Heart left ventricle (tissue), 16 donors: ENCODE measurements at regions not wholly inside any gene's neighbourhood (a gene's known extent, or its start where the extent isn't known, plus 50 kb on each side); places are given as distances from the start of the nearest gene placed in this dataset.

Source experiments
- ATAC-seq, 4 donors: fragments of 200-7000 bp; cut with Tn5 transposase; one replicate each; pipeline ENCODE4 v1.9.1; 2020 to 2022; ENCODE audit warnings: moderate library complexity in 4 of 4, mild to moderate bottlenecking in 3 of 4, moderate number of reproducible peaks in 1 of 4
- DNase-seq, 5 donors: peaks; one replicate each; pipeline ENCODE4 v3.0.0-alpha.2; 2020
- H3K27ac ChIP-seq, 12 donors: fragments of 200-600 bp; sonication (generic) in 4 of 12; one replicate each; pipeline versions ENCODE4 v1.5.0 to v1.8.0; 2016 to 2022; ENCODE audit warnings: mild to moderate bottlenecking in 2 of 12
- H3K27me3 ChIP-seq, 9 donors: fragments of 200-600 bp; sonication (generic) in 2 of 9; one replicate each; pipeline versions ENCODE4 v1.5.1 to v1.8.0; 2016 to 2022; ENCODE audit warnings: mild to moderate bottlenecking in 3 of 9
- H3K36me3 ChIP-seq, 9 donors: fragments of 200-600 bp; sonication (generic) in 2 of 9; one replicate each; pipeline versions ENCODE4 v1.5.0 to v1.8.0; 2018 to 2022; ENCODE audit warnings: mild to moderate bottlenecking in 2 of 9
- H3K4me1 ChIP-seq, 12 donors: fragments of 200-600 bp; sonication (generic) in 4 of 12; one replicate each; pipeline versions ENCODE4 v1.5.0 to v1.8.0; 2016 to 2022; ENCODE audit warnings: mild to moderate bottlenecking in 3 of 12
- H3K4me3 ChIP-seq, 12 donors: fragments of 200-600 bp; sonication (generic) in 4 of 12; one replicate each; pipeline versions ENCODE4 v1.5.0 to v1.8.0; 2017 to 2022; ENCODE audit warnings: mild to moderate bottlenecking in 9 of 12, moderate library complexity in 4 of 12
- H3K9me3 ChIP-seq, 12 donors: fragments of 200-600 bp; sonication (generic) in 4 of 12; one replicate each; pipeline versions ENCODE4 v1.5.0 to v1.8.0; 2016 to 2022; ENCODE audit warnings: mild to moderate bottlenecking in 1 of 12
- POLR2A ChIP-seq, 2 donors: fragments of 450-650 bp; IDR thresholded peaks; one replicate each; pipeline ENCODE4 v1.6.1; 2017; ENCODE audit warnings: antibody characterized with exemption in 2 of 2, mild to moderate bottlenecking in 2 of 2, moderate library complexity in 2 of 2
- WGBS, 4 donors: extraction: QIAGEN DNeasy Blood & Tissue Kit in 2 of 4; methylation state at CpG; one replicate each; pipeline versions ENCODE4 v1.1.5 to v1.1.7; 2013 to 2018; 5-methylcytosine and 5-hydroxymethylcytosine counted together
- intact Hi-C, 10 donors: fragments of 100-400 bp; cut with DNase I; formaldehyde crosslinking; loops; one replicate each; pipeline versions ENCODE4 v1.11.1 to v1.14.2; 2022
- TF ChIP-seq, protein P1 (sequence below), 12 donors: fragments of 200-600 bp; sonication (generic) in 4 of 12; IDR thresholded peaks; one replicate each; pipeline versions ENCODE4 v1.5.0 to v1.8.0; 2018 to 2022; ENCODE audit warnings: antibody characterized with exemption in 12 of 12, mild to moderate bottlenecking in 5 of 12
- donor health status: ischemic (EF 13 %, LVEDD 7.1; RV severe dilation, severe dysfunction).
- donor health status: healthy with polysubstance abuse.
- donor health status: DM: no; HTN: yes; CAD: no.
- donor health status: DM: no; HTN: no; CAD: no.
- donor health status: ischemic (EF 25% LVEDD 6.9; RV normal size, moderate dysfunction).
- donor health status: ischemic (EF 25% LVEDD 5.7; RV mildly dilated, moderate dysfunction).
- donor health status: healthy.
- donor health status: DM: yes; HTN: yes; CAD: no.
- donor health status: ischemic (EF 35%, LVEDD 5.7; RV mildly dilated, moderate dysfunction).
- donor health status: nonischemic (EF 11% LVEDD 7.7; RV severe dilation, severe dysfunction).
- donor health status: DM: yes; HTN: yes; CAD: no.
- donor health status: PGD.
- donor health status: ischemic (EF 29% LVEDD 5.4; RV normal size, mild dysfunction).
- donor health status: nonischemic (EF 23%, LVEDD 6.1; RV moderate dilation, normal function).

DNA sequence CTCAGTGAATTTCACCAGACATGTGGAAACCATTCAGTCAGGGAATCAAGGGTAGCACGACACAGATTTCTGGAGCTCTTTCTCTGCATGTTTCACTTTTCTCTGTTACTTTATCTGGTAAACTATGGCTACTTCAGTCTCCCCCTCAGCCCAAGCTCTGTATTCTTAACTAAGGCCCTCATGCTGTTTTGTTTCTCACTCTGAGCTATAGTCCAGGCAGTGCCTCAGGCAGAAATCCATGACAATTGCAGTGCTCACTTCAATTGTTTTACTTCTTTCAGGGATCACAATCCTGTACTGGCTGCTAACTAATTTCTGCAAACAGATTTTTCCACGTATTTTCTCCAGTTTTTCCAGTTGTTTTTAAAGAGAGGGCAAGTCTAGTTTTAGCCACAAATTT, 1599.9 kb upstream of the LRRTM3 start:
- no peak for TF ChIP-seq POLR2A (IDR thresholded peaks at IDR 0.05)
- TF ChIP-seq, protein P1, sequence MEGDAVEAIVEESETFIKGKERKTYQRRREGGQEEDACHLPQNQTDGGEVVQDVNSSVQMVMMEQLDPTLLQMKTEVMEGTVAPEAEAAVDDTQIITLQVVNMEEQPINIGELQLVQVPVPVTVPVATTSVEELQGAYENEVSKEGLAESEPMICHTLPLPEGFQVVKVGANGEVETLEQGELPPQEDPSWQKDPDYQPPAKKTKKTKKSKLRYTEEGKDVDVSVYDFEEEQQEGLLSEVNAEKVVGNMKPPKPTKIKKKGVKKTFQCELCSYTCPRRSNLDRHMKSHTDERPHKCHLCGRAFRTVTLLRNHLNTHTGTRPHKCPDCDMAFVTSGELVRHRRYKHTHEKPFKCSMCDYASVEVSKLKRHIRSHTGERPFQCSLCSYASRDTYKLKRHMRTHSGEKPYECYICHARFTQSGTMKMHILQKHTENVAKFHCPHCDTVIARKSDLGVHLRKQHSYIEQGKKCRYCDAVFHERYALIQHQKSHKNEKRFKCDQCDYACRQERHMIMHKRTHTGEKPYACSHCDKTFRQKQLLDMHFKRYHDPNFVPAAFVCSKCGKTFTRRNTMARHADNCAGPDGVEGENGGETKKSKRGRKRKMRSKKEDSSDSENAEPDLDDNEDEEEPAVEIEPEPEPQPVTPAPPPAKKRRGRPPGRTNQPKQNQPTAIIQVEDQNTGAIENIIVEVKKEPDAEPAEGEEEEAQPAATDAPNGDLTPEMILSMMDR (IDR thresholded peaks at IDR 0.05), result no peak
- WGBS, 4 donors, result 60 to 67% (median 65%) methylated on average over 2 of the region's 2 CpGs
- no peaks in the 10 kb centered on the region for H3K27me3 ChIP-seq
- intact Hi-C loops, result no loop called here
- ATAC-seq (no peak), DNase-seq (no peak)
- H3K36me3 ChIP-seq, result no peaks in the 10 kb centered on the region
- H3K9me3 ChIP-seq, result no peaks in the 10 kb centered on the region
- H3K4me1 ChIP-seq, result no peaks in the 10 kb centered on the region
- H3K27ac ChIP-seq, result no peak overlapping the region
- no peak overlapping the region for H3K4me3 ChIP-seq

DNA sequence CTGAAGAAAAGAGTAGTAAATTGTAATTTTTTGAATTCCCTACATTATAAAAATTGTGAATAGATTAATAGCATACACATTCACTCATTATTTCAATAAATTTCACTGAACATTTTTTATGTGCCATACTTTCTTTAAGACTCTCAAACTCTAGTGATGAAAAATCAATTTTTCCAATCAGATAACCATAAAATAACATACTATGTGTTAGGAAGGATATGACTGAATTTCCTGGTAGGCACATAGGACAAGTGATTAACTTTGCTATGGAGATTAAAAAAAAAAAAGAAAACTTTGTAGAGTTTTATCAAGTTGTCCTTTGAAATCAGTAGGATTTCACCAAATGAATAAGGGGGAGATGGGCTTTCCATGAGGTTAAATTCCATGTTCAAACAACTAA, 1597.3 kb upstream of the LRRTM3 start:
- DNase-seq, result no peak

DNA sequence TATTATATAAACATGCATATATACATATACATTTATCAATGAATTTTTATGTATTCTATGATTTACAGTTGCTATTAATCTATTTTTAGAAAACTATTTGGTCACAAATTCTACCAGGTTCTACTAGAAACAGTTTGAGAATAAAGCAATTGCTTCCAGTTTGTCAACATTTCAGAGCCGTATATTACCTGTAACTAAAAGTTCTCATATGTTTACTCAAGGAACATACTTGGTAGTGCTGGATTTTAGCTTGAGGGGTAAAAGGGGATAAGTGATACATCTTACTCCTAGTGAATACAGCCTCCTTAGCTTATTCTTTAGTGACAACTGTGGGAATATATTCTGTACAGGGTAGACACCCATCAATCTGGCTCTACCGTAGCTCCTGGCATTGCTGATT, 1590.5 kb upstream of the LRRTM3 start:
- intact Hi-C loops, result no loop called here
- no peaks in the 10 kb centered on the region for H3K36me3 ChIP-seq
- peaks cover 0 to 8% (median 1%) of the 10 kb centered on the region in 12 donors for H3K4me1 ChIP-seq
- H3K27ac ChIP-seq, result no peak overlapping the region
- no peak overlapping the region for H3K4me3 ChIP-seq
- H3K9me3 ChIP-seq, result no peaks in the 10 kb centered on the region
- H3K27me3 ChIP-seq, result peaks cover 0 to 3% (median 0%) of the 10 kb centered on the region in 9 donors
- no peak for ATAC-seq
- DNase-seq, result no peak
- WGBS, 4 donors, result 91 to 96% (median 93%) methylated on average over 2 of the region's 2 CpGs
- TF ChIP-seq POLR2A (IDR thresholded peaks at IDR 0.05), result no peak
- TF ChIP-seq, protein P1 (IDR thresholded peaks at IDR 0.05), result no peak

More for the DNA sequence above, 1597.3 kb upstream of the LRRTM3 start:
- TF ChIP-seq POLR2A (IDR thresholded peaks at IDR 0.05), result no peak
- TF ChIP-seq, protein P1 (IDR thresholded peaks at IDR 0.05), result no peak
- no peaks in the 10 kb centered on the region for H3K9me3 ChIP-seq
- no peak for ATAC-seq
- intact Hi-C loops, result no loop called here
- no peaks in the 10 kb centered on the region for H3K36me3 ChIP-seq
- no peaks in the 10 kb centered on the region for H3K4me1 ChIP-seq
- H3K27ac ChIP-seq, result no peak overlapping the region
- no peak overlapping the region for H3K4me3 ChIP-seq
- H3K27me3 ChIP-seq, result no peaks in the 10 kb centered on the region

DNA sequence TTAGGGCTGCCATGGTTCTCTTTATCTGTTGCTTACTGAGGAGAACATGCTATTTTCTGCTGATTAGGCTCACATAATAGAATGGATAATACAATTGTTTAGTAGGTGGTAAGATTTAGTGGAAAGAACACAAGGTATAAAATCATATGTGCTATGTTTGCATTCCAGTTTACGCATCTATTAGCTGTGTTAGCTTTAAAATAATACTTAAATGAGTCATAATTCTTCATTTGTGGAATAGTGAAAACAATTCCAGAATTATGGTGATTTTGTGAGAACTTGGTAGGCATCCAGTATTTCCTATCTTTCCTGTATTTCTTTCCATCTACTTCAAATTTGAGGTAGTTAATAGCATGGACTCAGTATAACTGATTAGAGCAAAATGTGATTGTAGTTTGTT, 1585.5 kb upstream of the LRRTM3 start:
- DNase-seq (no peak), ATAC-seq (no peak)
- no peak for TF ChIP-seq POLR2A (IDR thresholded peaks at IDR 0.05)
- Histone ChIP-seq H3K4me3 (no peak overlapping the region), H3K27me3 (peaks cover 0 to 3% (median 0%) of the 10 kb centered on the region in 9 donors), H3K36me3 (no peaks in the 10 kb centered on the region), H3K9me3 (no peaks in the 10 kb centered on the region), H3K4me1 (peaks cover 0 to 32% (median 14%) of the 10 kb centered on the region in 12 donors), H3K27ac (peak overlapping the region in 2 of 12 donors; percentile 17 to 31)
- intact Hi-C loops, result loop anchor here in 1 of 10 donors (5.0 kb wide), 1 partner anchor 527 kb away; no protein-coding TSS in a partner anchor
- WGBS, 4 donors, result 77 to 91% (median 82%) methylated on average over 1 of the region's 1 CpG
